WTC11 (cell line): ENCODE measurements at regions not wholly inside any gene's neighbourhood (a gene's known extent, or its start where the extent isn't known, plus 50 kb on each side); places are given as distances from the start of the nearest gene placed in this dataset.

Experiments used
- CREM ChIP-seq: sonication (generic); formaldehyde crosslinking; IDR thresholded peaks from 2 replicates; pipeline ENCODE4 v1.8.1; 2022; ENCODE audit warnings: mild to moderate bottlenecking, missing genetic modification reagents, moderate library complexity
- JUN ChIP-seq: sonication (generic); formaldehyde crosslinking; IDR thresholded peaks from 2 replicates; pipeline ENCODE4 v1.8.0; 2023; ENCODE audit warnings: mild to moderate bottlenecking, missing genetic modification reagents
- MYBL2 ChIP-seq: sonication (generic); formaldehyde crosslinking; IDR thresholded peaks from 2 replicates; pipeline ENCODE4 v1.8.1; 2023; ENCODE audit warnings: mild to moderate bottlenecking, moderate library complexity, missing genetic modification reagents
- SMAD4 ChIP-seq: sonication (generic); formaldehyde crosslinking; IDR thresholded peaks from 2 replicates; pipeline ENCODE4 v1.8.0; 2022; ENCODE audit warnings: mild to moderate bottlenecking, missing genetic modification reagents
- SP1 ChIP-seq: sonication (generic); formaldehyde crosslinking; conservative IDR thresholded peaks from 2 replicates; pipeline ENCODE4 v1.8.1; 2022; ENCODE audit warnings: missing genetic modification reagents
- STAT6 ChIP-seq: sonication (generic); formaldehyde crosslinking; conservative IDR thresholded peaks from 2 replicates; pipeline ENCODE4 v1.8.1; 2023; ENCODE audit warnings: mild to moderate bottlenecking, low read depth, missing genetic modification reagents, moderate library complexity
- TCF7 ChIP-seq: sonication (generic); formaldehyde crosslinking; IDR thresholded peaks from 2 replicates; pipeline ENCODE4 v1.8.0; 2022; ENCODE audit warnings: mild to moderate bottlenecking, low read depth, missing genetic modification reagents, moderate library complexity
- ZNF121 ChIP-seq: sonication (generic); formaldehyde crosslinking; IDR thresholded peaks from 2 replicates; pipeline ENCODE4 v1.8.0; 2023; ENCODE audit warnings: missing genetic modification reagents
- ZNF263 ChIP-seq: sonication (generic); formaldehyde crosslinking; IDR thresholded peaks from 2 replicates; pipeline ENCODE4 v1.8.1; 2022; ENCODE audit warnings: low read depth, mild to moderate bottlenecking, moderate library complexity, missing genetic modification reagents
- TF ChIP-seq, protein P1 (sequence below): fragments of 200-600 bp; IDR thresholded peaks from 2 replicates; pipeline ENCODE4 v1.8.0; 2022; ENCODE audit warnings: antibody characterized with exemption
- TF ChIP-seq, protein P2 (sequence below): sonication (generic); formaldehyde crosslinking; IDR thresholded peaks from 2 replicates; pipeline ENCODE4 v1.8.0; 2022; ENCODE audit warnings: mild to moderate bottlenecking, missing genetic modification reagents
- TF ChIP-seq, protein P3 (sequence below): sonication (generic); formaldehyde crosslinking; IDR thresholded peaks from 2 replicates; pipeline ENCODE4 v1.8.1; 2023; ENCODE audit warnings: mild to moderate bottlenecking, missing genetic modification reagents, moderate library complexity

DNA sequence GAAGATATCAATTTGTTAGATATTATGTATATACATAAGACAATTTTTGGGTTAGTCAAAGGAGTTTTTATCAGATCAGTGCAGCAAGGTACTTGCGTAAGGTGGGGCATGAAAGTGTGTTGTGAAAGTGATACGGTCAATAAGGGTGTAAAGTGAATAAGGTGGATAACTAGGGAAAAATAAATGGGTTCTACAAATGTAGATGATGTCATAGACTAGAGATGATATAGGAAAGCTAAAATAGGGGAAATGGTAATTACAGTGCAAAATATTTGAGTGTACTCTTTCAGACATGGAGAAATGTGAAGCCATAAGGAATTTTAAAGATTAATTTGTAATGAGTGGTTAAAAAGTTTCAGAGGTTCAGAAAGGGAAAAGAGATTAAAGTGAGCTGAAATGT lies 180.6 kb upstream of the KHDRBS2 start:
- TF ChIP-seq, protein P1, sequence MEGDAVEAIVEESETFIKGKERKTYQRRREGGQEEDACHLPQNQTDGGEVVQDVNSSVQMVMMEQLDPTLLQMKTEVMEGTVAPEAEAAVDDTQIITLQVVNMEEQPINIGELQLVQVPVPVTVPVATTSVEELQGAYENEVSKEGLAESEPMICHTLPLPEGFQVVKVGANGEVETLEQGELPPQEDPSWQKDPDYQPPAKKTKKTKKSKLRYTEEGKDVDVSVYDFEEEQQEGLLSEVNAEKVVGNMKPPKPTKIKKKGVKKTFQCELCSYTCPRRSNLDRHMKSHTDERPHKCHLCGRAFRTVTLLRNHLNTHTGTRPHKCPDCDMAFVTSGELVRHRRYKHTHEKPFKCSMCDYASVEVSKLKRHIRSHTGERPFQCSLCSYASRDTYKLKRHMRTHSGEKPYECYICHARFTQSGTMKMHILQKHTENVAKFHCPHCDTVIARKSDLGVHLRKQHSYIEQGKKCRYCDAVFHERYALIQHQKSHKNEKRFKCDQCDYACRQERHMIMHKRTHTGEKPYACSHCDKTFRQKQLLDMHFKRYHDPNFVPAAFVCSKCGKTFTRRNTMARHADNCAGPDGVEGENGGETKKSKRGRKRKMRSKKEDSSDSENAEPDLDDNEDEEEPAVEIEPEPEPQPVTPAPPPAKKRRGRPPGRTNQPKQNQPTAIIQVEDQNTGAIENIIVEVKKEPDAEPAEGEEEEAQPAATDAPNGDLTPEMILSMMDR = no peak
- no peak for TF ChIP-seq CREM
- TF ChIP-seq, protein P2, sequence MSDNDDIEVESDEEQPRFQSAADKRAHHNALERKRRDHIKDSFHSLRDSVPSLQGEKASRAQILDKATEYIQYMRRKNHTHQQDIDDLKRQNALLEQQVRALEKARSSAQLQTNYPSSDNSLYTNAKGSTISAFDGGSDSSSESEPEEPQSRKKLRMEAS = no peak
- TF ChIP-seq, protein P3, sequence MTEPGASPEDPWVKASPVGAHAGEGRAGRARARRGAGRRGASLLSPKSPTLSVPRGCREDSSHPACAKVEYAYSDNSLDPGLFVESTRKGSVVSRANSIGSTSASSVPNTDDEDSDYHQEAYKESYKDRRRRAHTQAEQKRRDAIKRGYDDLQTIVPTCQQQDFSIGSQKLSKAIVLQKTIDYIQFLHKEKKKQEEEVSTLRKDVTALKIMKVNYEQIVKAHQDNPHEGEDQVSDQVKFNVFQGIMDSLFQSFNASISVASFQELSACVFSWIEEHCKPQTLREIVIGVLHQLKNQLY = no peak
- TF ChIP-seq MYBL2 = no peak
- no peak for TF ChIP-seq ZNF263 (CRISPR knock-in tag)
- no peak for TF ChIP-seq JUN (CRISPR knock-in tag)
- TF ChIP-seq ZNF121 (CRISPR knock-in tag) = no peak
- TF ChIP-seq STAT6 = no peak
- TF ChIP-seq TCF7 (CRISPR knock-in tag) = no peak
- no peak for TF ChIP-seq SP1 (CRISPR knock-in tag)
- TF ChIP-seq SMAD4 (CRISPR knock-in tag) = no peak
